ENCODE measurements at regions not wholly inside any gene's neighbourhood (a gene's known extent, or its start where the extent isn't known, plus 50 kb on each side); places are given as distances from the start of the nearest gene placed in this dataset.

GRCh38 chr20:59431014-59431413, 130.6 kb downstream of the EDN3 start:
- Histone ChIP-seq H3K4me1 (ENCODE audit: control insufficient read depth, insufficient read depth, low read length) (no peaks in the 10 kb centered on the region), H3K27me3 (ENCODE audit: control insufficient read depth, insufficient read depth, low read length) (no peaks in the 10 kb centered on the region), H3K4me3 (ENCODE audit: low read depth, low read length) (no peak overlapping the region), H3K9ac (ENCODE audit: low read length) (no peak overlapping the region), H3K9me3 (ENCODE audit: control insufficient read depth, insufficient read depth, low read depth, low read length) (no peaks in the 10 kb centered on the region), H3K27ac (ENCODE audit: low read depth, low read length) (no peak overlapping the region), H3K36me3 (ENCODE audit: control insufficient read depth, insufficient read depth, low read length) (no peaks in the 10 kb centered on the region)

GRCh38 chr20:59434960-59435359, 134.5 kb downstream of the EDN3 start:
- Histone ChIP-seq H3K27me3 (ENCODE audit: control insufficient read depth, insufficient read depth, low read length) (no peaks in the 10 kb centered on the region), H3K4me3 (ENCODE audit: low read depth, low read length) (no peak overlapping the region), H3K27ac (ENCODE audit: low read depth, low read length) (no peak overlapping the region), H3K4me1 (ENCODE audit: control insufficient read depth, insufficient read depth, low read length) (no peaks in the 10 kb centered on the region), H3K9me3 (ENCODE audit: control insufficient read depth, insufficient read depth, low read depth, low read length) (no peaks in the 10 kb centered on the region), H3K9ac (ENCODE audit: low read length) (no peak overlapping the region), H3K36me3 (ENCODE audit: control insufficient read depth, insufficient read depth, low read length) (no peaks in the 10 kb centered on the region)

GRCh38 chr20:59435518-59435917, 135.1 kb downstream of the EDN3 start:
- H3K27ac ChIP-seq (ENCODE audit: low read depth, low read length): no peak overlapping the region
- no peaks in the 10 kb centered on the region for H3K36me3 ChIP-seq (ENCODE audit: control insufficient read depth, insufficient read depth, low read length)
- H3K4me1 ChIP-seq (ENCODE audit: control insufficient read depth, insufficient read depth, low read length): no peaks in the 10 kb centered on the region
- H3K9ac ChIP-seq (ENCODE audit: low read length): no peak overlapping the region
- H3K4me3 ChIP-seq (ENCODE audit: low read depth, low read length): no peak overlapping the region
- no peaks in the 10 kb centered on the region for H3K27me3 ChIP-seq (ENCODE audit: control insufficient read depth, insufficient read depth, low read length)
- H3K9me3 ChIP-seq (ENCODE audit: control insufficient read depth, insufficient read depth, low read depth, low read length): no peaks in the 10 kb centered on the region

- Histone ChIP-seq H3K4me1 (ENCODE audit: control insufficient read depth, insufficient read depth, low read length) (peaks cover 4% of the 10 kb centered on the region; the same call in 1 of the 2 replicates), H3K27me3 (ENCODE audit: control insufficient read depth, insufficient read depth, low read length) (peaks cover 8% of the 10 kb centered on the region; the same call in 1 of the 2 replicates), H3K9me3 (ENCODE audit: control insufficient read depth, insufficient read depth, low read depth, low read length) (no peaks in the 10 kb centered on the region), H3K27ac (ENCODE audit: low read depth, low read length) (no peak overlapping the region), H3K9ac (ENCODE audit: low read length) (no peak overlapping the region), H3K4me3 (ENCODE audit: low read depth, low read length) (no peak overlapping the region), H3K36me3 (ENCODE audit: control insufficient read depth, insufficient read depth, low read length) (no peaks in the 10 kb centered on the region)
Observed at GRCh38 chr20:59437601-59438031, 137.2 kb downstream of the EDN3 start.

- H3K27me3 ChIP-seq (ENCODE audit: control insufficient read depth, insufficient read depth, low read length): peaks cover 9% of the 10 kb centered on the region; the same call in 1 of the 2 replicates
- no peaks in the 10 kb centered on the region for H3K9me3 ChIP-seq (ENCODE audit: control insufficient read depth, insufficient read depth, low read depth, low read length)
- no peaks in the 10 kb centered on the region for H3K36me3 ChIP-seq (ENCODE audit: control insufficient read depth, insufficient read depth, low read length)
- H3K9ac ChIP-seq (ENCODE audit: low read length): no peak overlapping the region
- no peak overlapping the region for H3K4me3 ChIP-seq (ENCODE audit: low read depth, low read length)
- peaks cover 5% of the 10 kb centered on the region; the same call in 1 of the 2 replicates for H3K4me1 ChIP-seq (ENCODE audit: control insufficient read depth, insufficient read depth, low read length)
- H3K27ac ChIP-seq (ENCODE audit: low read depth, low read length): no peak overlapping the region
Observed at GRCh38 chr20:59438201-59438600, 137.8 kb downstream of the EDN3 start.

GRCh38 chr20:59439243-59439642, 138.8 kb downstream of the EDN3 start:
- Histone ChIP-seq H3K27me3 (ENCODE audit: control insufficient read depth, insufficient read depth, low read length) (peaks cover 9% of the 10 kb centered on the region; the same call in 1 of the 2 replicates), H3K9ac (ENCODE audit: low read length) (no peak overlapping the region), H3K27ac (ENCODE audit: low read depth, low read length) (no peak overlapping the region), H3K4me1 (ENCODE audit: control insufficient read depth, insufficient read depth, low read length) (peaks cover 5% of the 10 kb centered on the region; the same call in 1 of the 2 replicates), H3K36me3 (ENCODE audit: control insufficient read depth, insufficient read depth, low read length) (no peaks in the 10 kb centered on the region), H3K4me3 (ENCODE audit: low read depth, low read length) (no peak overlapping the region), H3K9me3 (ENCODE audit: control insufficient read depth, insufficient read depth, low read depth, low read length) (no peaks in the 10 kb centered on the region)

- peaks cover 9% of the 10 kb centered on the region for H3K27me3 ChIP-seq (ENCODE audit: control insufficient read depth, insufficient read depth, low read length)
Observed at GRCh38 chr20:59441306-59441705, 140.9 kb downstream of the EDN3 start.

GRCh38 chr20:59441860-59442810, 141.7 kb downstream of the EDN3 start:
- H3K4me1 ChIP-seq (ENCODE audit: control insufficient read depth, insufficient read depth, low read length): peaks cover 5% of the 10 kb centered on the region; the same call in 1 of the 2 replicates
- no peak overlapping the region for H3K27ac ChIP-seq (ENCODE audit: low read depth, low read length)
- H3K4me3 ChIP-seq (ENCODE audit: low read depth, low read length): no peak overlapping the region
- H3K36me3 ChIP-seq (ENCODE audit: control insufficient read depth, insufficient read depth, low read length): no peaks in the 10 kb centered on the region
- H3K9ac ChIP-seq (ENCODE audit: low read length): no peak overlapping the region
- peaks cover 9% of the 10 kb centered on the region for H3K27me3 ChIP-seq (ENCODE audit: control insufficient read depth, insufficient read depth, low read length)
- no peaks in the 10 kb centered on the region for H3K9me3 ChIP-seq (ENCODE audit: control insufficient read depth, insufficient read depth, low read depth, low read length)

More at GRCh38 chr20:59441306-59441705, 140.9 kb downstream of the EDN3 start:
- Histone ChIP-seq H3K4me3 (ENCODE audit: low read depth, low read length) (no peak overlapping the region), H3K4me1 (ENCODE audit: control insufficient read depth, insufficient read depth, low read length) (peaks cover 5% of the 10 kb centered on the region; the same call in 1 of the 2 replicates), H3K9me3 (ENCODE audit: control insufficient read depth, insufficient read depth, low read depth, low read length) (no peaks in the 10 kb centered on the region), H3K36me3 (ENCODE audit: control insufficient read depth, insufficient read depth, low read length) (no peaks in the 10 kb centered on the region), H3K27ac (ENCODE audit: low read depth, low read length) (no peak overlapping the region), H3K9ac (ENCODE audit: low read length) (no peak overlapping the region)

- H3K27me3 ChIP-seq (ENCODE audit: control insufficient read depth, insufficient read depth, low read length): peaks cover 9% of the 10 kb centered on the region
- H3K4me3 ChIP-seq (ENCODE audit: low read depth, low read length): no peak overlapping the region
- peaks cover 5% of the 10 kb centered on the region; the same call in 1 of the 2 replicates for H3K4me1 ChIP-seq (ENCODE audit: control insufficient read depth, insufficient read depth, low read length)
- no peak overlapping the region for H3K27ac ChIP-seq (ENCODE audit: low read depth, low read length)
- H3K36me3 ChIP-seq (ENCODE audit: control insufficient read depth, insufficient read depth, low read length): no peaks in the 10 kb centered on the region
- H3K9ac ChIP-seq (ENCODE audit: low read length): no peak overlapping the region
- H3K9me3 ChIP-seq (ENCODE audit: control insufficient read depth, insufficient read depth, low read depth, low read length): no peaks in the 10 kb centered on the region
Observed at GRCh38 chr20:59443550-59443949, 143.1 kb downstream of the EDN3 start.

- peaks cover 5% of the 10 kb centered on the region; the same call in 1 of the 2 replicates for H3K4me1 ChIP-seq (ENCODE audit: control insufficient read depth, insufficient read depth, low read length)
- no peak overlapping the region for H3K9ac ChIP-seq (ENCODE audit: low read length)
- H3K27ac ChIP-seq (ENCODE audit: low read depth, low read length): no peak overlapping the region
- no peaks in the 10 kb centered on the region for H3K9me3 ChIP-seq (ENCODE audit: control insufficient read depth, insufficient read depth, low read depth, low read length)
- no peaks in the 10 kb centered on the region for H3K36me3 ChIP-seq (ENCODE audit: control insufficient read depth, insufficient read depth, low read length)
- no peak overlapping the region for H3K4me3 ChIP-seq (ENCODE audit: low read depth, low read length)
- peaks cover 13% of the 10 kb centered on the region for H3K27me3 ChIP-seq (ENCODE audit: control insufficient read depth, insufficient read depth, low read length)
Observed at GRCh38 chr20:59446376-59446775, 146.0 kb downstream of the EDN3 start.

GRCh38 chr20:59448196-59448595, 147.8 kb downstream of the EDN3 start:
- Histone ChIP-seq H3K4me3 (ENCODE audit: low read depth, low read length) (no peak overlapping the region), H3K27me3 (ENCODE audit: control insufficient read depth, insufficient read depth, low read length) (peaks cover 4% of the 10 kb centered on the region), H3K27ac (ENCODE audit: low read depth, low read length) (no peak overlapping the region), H3K36me3 (ENCODE audit: control insufficient read depth, insufficient read depth, low read length) (no peaks in the 10 kb centered on the region), H3K4me1 (ENCODE audit: control insufficient read depth, insufficient read depth, low read length) (peaks cover 3% of the 10 kb centered on the region; the same call in 1 of the 2 replicates), H3K9me3 (ENCODE audit: control insufficient read depth, insufficient read depth, low read depth, low read length) (no peaks in the 10 kb centered on the region), H3K9ac (ENCODE audit: low read length) (no peak overlapping the region)

Data from HUES6 (cell line).